Mucosa of stomach (tissue), 1 donor: ENCODE measurements at regions not wholly inside any gene's neighbourhood (a gene's known extent, or its start where the extent isn't known, plus 50 kb on each side); places are given as distances from the start of the nearest gene placed in this dataset.
"Not testable (repeated sequence)": the region's sequence is repeated elsewhere in the genome, so short reads cannot be mapped to it uniquely, and the experiment has no call there.

Experiments
- H3K27me3 ChIP-seq: one replicate; pipeline ENCODE4 v1.7.0; 2013; ENCODE audit warnings: mild to moderate bottlenecking, low read length; ENCODE audit not compliant: control insufficient read depth, insufficient read depth
- H3K36me3 ChIP-seq: one replicate; pipeline ENCODE4 v1.7.0; 2013; ENCODE audit warnings: low read length; ENCODE audit not compliant: control insufficient read depth, insufficient read depth
- H3K4me1 ChIP-seq: one replicate; pipeline ENCODE4 v1.7.0; 2013; ENCODE audit warnings: mild to moderate bottlenecking, low read length; ENCODE audit not compliant: control insufficient read depth, insufficient read depth
- H3K4me3 ChIP-seq: one replicate; pipeline ENCODE4 v1.7.0; 2013; ENCODE audit warnings: low read length
- H3K9ac ChIP-seq: one replicate; pipeline ENCODE4 v1.7.0; 2013; ENCODE audit warnings: mild to moderate bottlenecking, low read length, moderate library complexity
- H3K9me3 ChIP-seq: one replicate; pipeline ENCODE4 v1.7.0; 2013; ENCODE audit warnings: mild to moderate bottlenecking, low read length, moderate library complexity; ENCODE audit not compliant: control insufficient read depth
- donor health status: Pancreatic carcinoma.

GRCh38 chr12:62190689-62191490, 69.3 kb upstream of the USP15 start:
- Histone ChIP-seq H3K4me1 (peaks cover 15% of the 10 kb centered on the region), H3K4me3 (no peak overlapping the region), H3K9ac (no peak overlapping the region), H3K36me3 (no peaks in the 10 kb centered on the region), H3K27me3 (peaks cover 35% of the 10 kb centered on the region), H3K9me3 (no peaks in the 10 kb centered on the region)

- Histone ChIP-seq H3K36me3 (no peaks in the 10 kb centered on the region), H3K9ac (peak overlapping the region; percentile 3), H3K4me1 (peaks cover 15% of the 10 kb centered on the region), H3K9me3 (no peaks in the 10 kb centered on the region), H3K4me3 (peak overlapping the region; percentile 34), H3K27me3 (peaks cover 35% of the 10 kb centered on the region)
These were observed 68.6 kb upstream of the USP15 start for GRCh38 chr12:62191491-62192179.

- peaks cover 35% of the 10 kb centered on the region for H3K27me3 ChIP-seq
- H3K36me3 ChIP-seq: no peaks in the 10 kb centered on the region
- H3K4me3 ChIP-seq: peak overlapping the region; percentile 34
- peak overlapping the region; percentile 3 for H3K9ac ChIP-seq
- no peaks in the 10 kb centered on the region for H3K9me3 ChIP-seq
- H3K4me1 ChIP-seq: peaks cover 15% of the 10 kb centered on the region
These were observed 67.9 kb upstream of the USP15 start for GRCh38 chr12:62192180-62192902.

GRCh38 chr12:62192903-62193250, 67.3 kb upstream of the USP15 start:
- no peaks in the 10 kb centered on the region for H3K9me3 ChIP-seq
- H3K27me3 ChIP-seq: peaks cover 35% of the 10 kb centered on the region
- peaks cover 15% of the 10 kb centered on the region for H3K4me1 ChIP-seq
- no peak overlapping the region for H3K9ac ChIP-seq
- H3K36me3 ChIP-seq: no peaks in the 10 kb centered on the region
- no peak overlapping the region for H3K4me3 ChIP-seq

GRCh38 chr12:62194031-62194430, 66.2 kb upstream of the USP15 start:
- peaks cover 15% of the 10 kb centered on the region for H3K4me1 ChIP-seq
- H3K36me3 ChIP-seq: no peaks in the 10 kb centered on the region
- H3K27me3 ChIP-seq: peaks cover 35% of the 10 kb centered on the region
- H3K9ac ChIP-seq: no peak overlapping the region
- H3K9me3 ChIP-seq: no peaks in the 10 kb centered on the region
- no peak overlapping the region for H3K4me3 ChIP-seq

GRCh38 chr12:62194616-62195015, 65.6 kb upstream of the USP15 start:
- Histone ChIP-seq H3K4me1 (peaks cover 15% of the 10 kb centered on the region), H3K27me3 (peaks cover 35% of the 10 kb centered on the region), H3K36me3 (no peaks in the 10 kb centered on the region), H3K9ac (no peak overlapping the region), H3K4me3 (no peak overlapping the region), H3K9me3 (no peaks in the 10 kb centered on the region)

- Histone ChIP-seq H3K9me3 (no peaks in the 10 kb centered on the region), H3K4me1 (peaks cover 15% of the 10 kb centered on the region), H3K4me3 (no peak overlapping the region), H3K27me3 (peaks cover 20% of the 10 kb centered on the region), H3K36me3 (no peaks in the 10 kb centered on the region), H3K9ac (no peak overlapping the region)
These were observed 64.1 kb upstream of the USP15 start for GRCh38 chr12:62196146-62196545.

GRCh38 chr12:62202861-62203260, 57.3 kb upstream of the USP15 start:
- H3K9me3 ChIP-seq, H3K36me3 ChIP-seq: not testable (repeated sequence)

GRCh38 chr12:62205346-62205745, 54.9 kb upstream of the USP15 start:
- Histone ChIP-seq H3K4me3 (no peak overlapping the region), H3K27me3 (no peaks in the 10 kb centered on the region), H3K4me1 (no peaks in the 10 kb centered on the region), H3K9me3 (no peaks in the 10 kb centered on the region), H3K9ac (no peak overlapping the region), H3K36me3 (no peaks in the 10 kb centered on the region)

More at GRCh38 chr12:62202861-62203260, 57.3 kb upstream of the USP15 start:
- not testable (repeated sequence) for H3K9ac ChIP-seq, H3K4me1 ChIP-seq, H3K4me3 ChIP-seq, H3K27me3 ChIP-seq

GRCh38 chr12:62207248-62207647, 53.0 kb upstream of the USP15 start:
- no peak overlapping the region for H3K4me3 ChIP-seq
- H3K4me1 ChIP-seq: no peaks in the 10 kb centered on the region
- H3K9me3 ChIP-seq: no peaks in the 10 kb centered on the region
- no peaks in the 10 kb centered on the region for H3K27me3 ChIP-seq
- H3K9ac ChIP-seq: no peak overlapping the region
- no peaks in the 10 kb centered on the region for H3K36me3 ChIP-seq
